ENCODE measurements at regions not wholly inside any gene's neighbourhood (a gene's known extent, or its start where the extent isn't known, plus 50 kb on each side); places are given as distances from the start of the nearest gene placed in this dataset.

GRCh38 chr9:79796411-79796810 is 224.6 kb downstream of the TLE4 start:
- H3K4me3 ChIP-seq (ENCODE audit: low read length): no peak overlapping the region
- no peaks in the 10 kb centered on the region for H3K9me3 ChIP-seq (ENCODE audit: control insufficient read depth, insufficient read depth, low read length)
- H3K9me2 ChIP-seq (replicated peaks; ENCODE audit: control insufficient read depth, low read length): no peaks in the 10 kb centered on the region
- no peak overlapping the region for H3K27ac ChIP-seq (ENCODE audit: low read depth, low read length)
- TF ChIP-seq EZH2phosphoT487 (IDR thresholded peaks at IDR 0.05; ENCODE audit: borderline replicate concordance, low read length) (no peak), CTCF (IDR thresholded peaks at IDR 0.05; ENCODE audit: low read depth, low read length, poor library complexity, severe bottlenecking) (no peak)
- no peaks in the 10 kb centered on the region for H3F3A ChIP-seq (ENCODE audit: control insufficient read depth, insufficient read depth)
- H3K4me2 ChIP-seq (ENCODE audit: low read length): no peak overlapping the region
- no peaks in the 10 kb centered on the region for H3K79me2 ChIP-seq (ENCODE audit: control insufficient read depth, low read length)
- 0 out of 2 replicates have a peak, but pooled peaks cover 3% of the 10 kb centered on the region for H3K27me3 ChIP-seq (ENCODE audit: control insufficient read depth, low read length)
- no peaks in the 10 kb centered on the region for H3K36me3 ChIP-seq (ENCODE audit: control insufficient read depth, low read length)
- H3K4me1 ChIP-seq (ENCODE audit: control insufficient read depth, low read length): no peaks in the 10 kb centered on the region
- no peaks in the 10 kb centered on the region for H4K20me1 ChIP-seq (ENCODE audit: control insufficient read depth, insufficient read depth, low read depth, low read length)

- TF ChIP-seq EZH2phosphoT487 (IDR thresholded peaks at IDR 0.05; ENCODE audit: borderline replicate concordance, low read length): no peak
- no peak for TF ChIP-seq CTCF (IDR thresholded peaks at IDR 0.05; ENCODE audit: low read depth, low read length, poor library complexity, severe bottlenecking)
- Histone ChIP-seq H3K9me2 (replicated peaks; ENCODE audit: control insufficient read depth, low read length) (no peaks in the 10 kb centered on the region), H3K79me2 (ENCODE audit: control insufficient read depth, low read length) (no peaks in the 10 kb centered on the region), H3K9me3 (ENCODE audit: control insufficient read depth, insufficient read depth, low read length) (no peaks in the 10 kb centered on the region), H3F3A (ENCODE audit: control insufficient read depth, insufficient read depth) (no peaks in the 10 kb centered on the region), H3K27ac (ENCODE audit: low read depth, low read length) (no peak overlapping the region), H3K4me1 (ENCODE audit: control insufficient read depth, low read length) (no peaks in the 10 kb centered on the region), H3K27me3 (ENCODE audit: control insufficient read depth, low read length) (no peaks in the 10 kb centered on the region), H3K36me3 (ENCODE audit: control insufficient read depth, low read length) (no peaks in the 10 kb centered on the region), H3K4me3 (ENCODE audit: low read length) (no peak overlapping the region), H4K20me1 (ENCODE audit: control insufficient read depth, insufficient read depth, low read depth, low read length) (no peaks in the 10 kb centered on the region), H3K4me2 (ENCODE audit: low read length) (no peak overlapping the region)
Observed at GRCh38 chr9:79788662-79789061, 216.9 kb downstream of the TLE4 start.

- Histone ChIP-seq H3K4me1 (ENCODE audit: control insufficient read depth, low read length) (no peaks in the 10 kb centered on the region), H3K4me2 (ENCODE audit: low read length) (no peak overlapping the region), H4K20me1 (ENCODE audit: control insufficient read depth, insufficient read depth, low read depth, low read length) (no peaks in the 10 kb centered on the region), H3K79me2 (ENCODE audit: control insufficient read depth, low read length) (no peaks in the 10 kb centered on the region), H3K27ac (ENCODE audit: low read depth, low read length) (no peak overlapping the region), H3K36me3 (ENCODE audit: control insufficient read depth, low read length) (no peaks in the 10 kb centered on the region), H3K9me2 (replicated peaks; ENCODE audit: control insufficient read depth, low read length) (no peaks in the 10 kb centered on the region), H3K4me3 (ENCODE audit: low read length) (no peak overlapping the region), H3K9me3 (ENCODE audit: control insufficient read depth, insufficient read depth, low read length) (no peaks in the 10 kb centered on the region), H3F3A (ENCODE audit: control insufficient read depth, insufficient read depth) (no peaks in the 10 kb centered on the region), H3K27me3 (ENCODE audit: control insufficient read depth, low read length) (no peaks in the 10 kb centered on the region)
- TF ChIP-seq CTCF (IDR thresholded peaks at IDR 0.05; ENCODE audit: low read depth, low read length, poor library complexity, severe bottlenecking) (no peak), EZH2phosphoT487 (IDR thresholded peaks at IDR 0.05; ENCODE audit: borderline replicate concordance, low read length) (no peak)
Observed at GRCh38 chr9:79781263-79781662, 209.5 kb downstream of the TLE4 start.

- H3F3A ChIP-seq (ENCODE audit: control insufficient read depth, insufficient read depth): no peaks in the 10 kb centered on the region
- H4K20me1 ChIP-seq (ENCODE audit: control insufficient read depth, insufficient read depth, low read depth, low read length): no peaks in the 10 kb centered on the region
- no peaks in the 10 kb centered on the region for H3K4me1 ChIP-seq (ENCODE audit: control insufficient read depth, low read length)
- no peaks in the 10 kb centered on the region for H3K9me3 ChIP-seq (ENCODE audit: control insufficient read depth, insufficient read depth, low read length)
- TF ChIP-seq CTCF (IDR thresholded peaks at IDR 0.05; ENCODE audit: low read depth, low read length, poor library complexity, severe bottlenecking) (no peak), EZH2phosphoT487 (IDR thresholded peaks at IDR 0.05; ENCODE audit: borderline replicate concordance, low read length) (no peak)
- no peaks in the 10 kb centered on the region for H3K27me3 ChIP-seq (ENCODE audit: control insufficient read depth, low read length)
- H3K9me2 ChIP-seq (replicated peaks; ENCODE audit: control insufficient read depth, low read length): no peaks in the 10 kb centered on the region
- H3K79me2 ChIP-seq (ENCODE audit: control insufficient read depth, low read length): no peaks in the 10 kb centered on the region
- H3K4me3 ChIP-seq (ENCODE audit: low read length): no peak overlapping the region
- H3K27ac ChIP-seq (ENCODE audit: low read depth, low read length): no peak overlapping the region
- no peak overlapping the region for H3K4me2 ChIP-seq (ENCODE audit: low read length)
- H3K36me3 ChIP-seq (ENCODE audit: control insufficient read depth, low read length): no peaks in the 10 kb centered on the region
Observed at GRCh38 chr9:79780559-79780958, 208.8 kb downstream of the TLE4 start.
